KBM-7 (cell line): ENCODE measurements at regions not wholly inside any gene's neighbourhood (a gene's known extent, or its start where the extent isn't known, plus 50 kb on each side); places are given as distances from the start of the nearest gene placed in this dataset.

Experiments used
- DNase-seq: peaks from one replicate; pipeline ENCODE4 v3.0.0-alpha.2; 2015
- in situ Hi-C: fragments of 300-500 bp; cut with MboI; formaldehyde crosslinking; loops from 2 replicates; pipeline ENCODE4 v1.14.3; 2020; ENCODE audit warnings: low sequenced_read_pairs, low pct_unique_long_range_greater_than_20kb, mixed read lengths

GRCh38 chr2:19846567-19846966 lies 55.2 kb downstream of the TTC32 start:
- in situ Hi-C loops: no loop called here
- DNase-seq: no peak

GRCh38 chr2:19846030-19846429 lies 55.8 kb downstream of the TTC32 start:
- DNase-seq: no peak
- in situ Hi-C loops: no loop called here

- in situ Hi-C loops: no loop called here
- DNase-seq: no peak
Measured at GRCh38 chr2:19845323-19845920, 56.4 kb downstream of the TTC32 start.

DNA sequence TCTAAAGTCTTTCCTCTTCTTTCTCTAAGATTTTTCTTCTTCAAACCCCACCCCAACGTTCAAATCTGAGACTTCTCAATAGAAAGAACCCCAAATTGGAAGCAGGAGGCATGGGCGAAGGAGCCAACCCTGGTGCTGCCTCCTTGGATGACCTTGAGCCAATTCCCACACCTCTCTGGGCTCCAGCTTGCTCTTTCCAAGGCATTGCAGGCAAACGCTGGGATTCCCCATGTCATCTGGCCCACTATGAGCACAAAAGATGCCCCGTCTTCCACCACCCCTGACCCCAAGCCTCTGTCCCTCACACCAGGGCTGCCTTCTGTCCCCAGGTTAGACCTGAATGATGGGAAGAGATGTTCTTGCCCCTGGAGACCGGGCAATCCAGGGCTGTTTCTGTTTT lies 57.0 kb downstream of the TTC32 start:
- no peak for DNase-seq
- in situ Hi-C loops: no loop called here

DNA sequence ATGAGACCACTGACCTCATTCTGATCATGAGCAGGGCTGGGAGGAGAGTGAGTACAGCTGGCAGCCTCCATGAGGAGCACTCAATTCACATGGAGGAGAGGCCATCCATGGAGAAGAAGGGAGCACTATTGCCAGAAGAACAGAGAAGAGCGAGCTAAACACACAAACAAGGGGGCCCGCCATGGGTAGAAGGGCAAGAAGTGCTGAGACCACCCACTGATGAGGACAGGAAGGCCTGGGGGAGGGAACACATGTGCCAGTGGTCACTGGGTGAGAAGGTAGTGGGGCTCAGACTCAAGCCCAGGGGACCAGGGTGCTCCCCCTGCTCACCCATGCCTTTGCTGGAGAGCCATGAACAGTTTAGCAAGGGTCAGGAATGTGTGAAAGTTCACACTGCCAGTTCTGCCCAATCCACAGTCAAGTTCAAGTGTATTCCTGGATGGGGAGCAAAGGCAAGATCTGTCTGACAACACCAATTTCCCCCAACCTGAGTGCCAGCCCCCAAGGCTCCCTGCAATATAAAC lies 57.7 kb downstream of the TTC32 start:
- DNase-seq: no peak
- in situ Hi-C loops: no loop called here

DNA sequence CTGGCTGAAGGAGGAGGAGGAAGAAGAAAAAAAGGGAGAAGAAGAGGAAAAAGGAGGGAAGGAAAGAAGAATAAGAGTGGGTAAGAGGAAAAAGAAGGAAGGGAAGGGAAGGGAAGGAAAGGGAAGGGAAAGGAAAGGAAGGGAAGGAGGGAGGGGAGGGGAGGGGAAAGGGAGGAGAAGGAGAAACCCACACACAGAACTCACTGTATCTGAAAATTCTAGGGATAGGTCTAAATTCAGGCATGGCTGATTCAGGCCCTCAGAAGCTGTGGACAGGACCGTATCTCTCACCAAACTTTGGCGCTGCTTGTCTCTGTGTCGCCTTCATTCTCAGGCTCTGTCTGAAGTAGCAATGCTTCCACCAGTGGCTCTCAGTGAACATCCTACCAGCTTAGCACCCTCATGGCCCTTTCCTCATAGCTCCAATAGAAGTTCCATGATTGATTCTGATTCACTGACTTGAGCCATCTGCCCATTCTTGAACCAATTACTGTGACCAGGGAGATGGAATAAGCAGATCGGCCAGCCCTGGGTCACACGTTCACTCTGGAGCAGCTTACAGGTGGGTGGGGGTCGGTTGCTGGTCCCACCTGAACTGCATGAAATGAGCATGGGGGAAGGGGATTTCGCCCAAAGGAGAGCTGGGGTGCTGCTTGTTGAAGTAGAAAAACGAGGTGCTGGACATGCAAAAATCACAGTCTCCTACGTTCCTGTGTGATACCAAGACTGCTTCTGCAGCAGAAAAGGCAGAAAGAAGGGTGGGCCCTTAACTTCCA lies 59.7 kb downstream of the TTC32 start:
- DNase-seq: no peak
- in situ Hi-C loops: no loop called here

GRCh38 chr2:19839438-19839837 lies 62.3 kb downstream of the TTC32 start:
- DNase-seq: no peak
- in situ Hi-C loops: no loop called here

DNA sequence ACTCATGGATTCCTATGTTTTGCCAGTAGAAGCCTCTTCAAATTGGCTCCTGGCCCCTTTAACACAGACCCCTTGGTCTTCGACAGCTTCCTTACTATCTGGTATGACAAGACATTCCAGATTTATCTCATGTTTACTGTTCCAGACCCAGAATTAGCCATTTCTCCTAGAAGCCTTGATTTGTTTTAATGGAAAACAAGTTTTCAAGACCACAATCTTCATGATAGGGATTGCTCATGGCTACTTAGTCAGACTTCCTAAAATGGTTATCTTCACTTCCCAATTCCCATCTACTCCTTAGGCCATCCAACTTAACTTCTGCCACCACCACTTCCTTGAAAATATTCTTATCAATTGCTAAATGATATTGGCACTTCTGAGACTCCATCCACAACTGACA lies 63.2 kb downstream of the TTC32 start:
- in situ Hi-C loops: no loop called here
- DNase-seq: no peak

- DNase-seq: no peak
- in situ Hi-C loops: no loop called here
Measured at GRCh38 chr2:19837235-19837766, 64.5 kb downstream of the TTC32 start.

- no peak for DNase-seq
- in situ Hi-C loops: no loop called here
Measured at GRCh38 chr2:19835781-19836281, 66.0 kb downstream of the TTC32 start.

- no peak for DNase-seq
- in situ Hi-C loops: no loop called here
Measured at GRCh38 chr2:19833978-19834377, 67.8 kb downstream of the TTC32 start.

- DNase-seq: no peak
- in situ Hi-C loops: no loop called here
Measured at GRCh38 chr2:19829672-19830071, 72.1 kb downstream of the TTC32 start.

DNA sequence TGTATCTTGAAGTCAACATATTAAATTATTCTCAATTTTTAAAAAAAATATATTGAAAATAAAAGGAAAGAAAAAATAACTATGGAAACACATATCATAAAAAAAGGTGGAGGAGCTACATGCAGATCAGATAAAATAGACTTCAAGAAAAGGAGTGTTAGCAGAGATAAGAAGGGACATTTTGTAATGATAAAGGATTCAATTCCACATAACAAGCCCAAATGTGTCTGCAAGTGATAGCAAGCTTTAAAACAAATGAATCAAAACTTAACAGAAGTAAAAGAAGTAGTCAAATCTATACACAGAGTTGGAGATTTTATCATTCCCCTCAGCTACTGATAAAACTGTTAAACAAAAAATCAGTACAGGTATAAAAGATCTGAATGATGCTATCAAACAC lies 74.9 kb downstream of the TTC32 start:
- DNase-seq: no peak
- in situ Hi-C loops: no loop called here

- DNase-seq: no peak
- in situ Hi-C loops: no loop called here
Measured at GRCh38 chr2:19823507-19823906, 78.3 kb downstream of the TTC32 start.

GRCh38 chr2:19819097-19820065 lies 82.4 kb downstream of the TTC32 start:
- DNase-seq: no peak
- in situ Hi-C loops: no loop called here

- in situ Hi-C loops: no loop called here
- no peak for DNase-seq
Measured at GRCh38 chr2:19818543-19818942, 83.2 kb downstream of the TTC32 start.

GRCh38 chr2:19818039-19818438 lies 83.7 kb downstream of the TTC32 start:
- DNase-seq: no peak
- in situ Hi-C loops: no loop called here

DNA sequence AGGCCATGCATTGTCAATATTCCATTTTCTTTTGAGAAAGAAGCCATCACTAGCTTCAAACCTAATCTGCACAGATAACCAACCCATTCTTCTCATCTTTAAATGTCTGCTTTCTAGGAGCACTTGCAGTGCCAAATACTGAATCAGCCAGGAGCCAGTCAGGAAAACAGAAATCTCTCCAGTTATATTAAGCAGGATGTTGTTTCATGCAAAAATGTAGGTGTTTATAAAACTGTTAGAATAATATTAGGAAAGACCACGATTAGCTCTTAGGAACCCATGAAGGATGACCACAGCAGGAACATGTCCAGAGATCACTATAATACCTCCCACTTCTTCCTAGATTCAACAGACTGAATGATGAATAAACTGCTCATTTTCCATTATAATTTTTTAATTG lies 86.0 kb downstream of the TTC32 start:
- DNase-seq: no peak
- in situ Hi-C loops: no loop called here

DNA sequence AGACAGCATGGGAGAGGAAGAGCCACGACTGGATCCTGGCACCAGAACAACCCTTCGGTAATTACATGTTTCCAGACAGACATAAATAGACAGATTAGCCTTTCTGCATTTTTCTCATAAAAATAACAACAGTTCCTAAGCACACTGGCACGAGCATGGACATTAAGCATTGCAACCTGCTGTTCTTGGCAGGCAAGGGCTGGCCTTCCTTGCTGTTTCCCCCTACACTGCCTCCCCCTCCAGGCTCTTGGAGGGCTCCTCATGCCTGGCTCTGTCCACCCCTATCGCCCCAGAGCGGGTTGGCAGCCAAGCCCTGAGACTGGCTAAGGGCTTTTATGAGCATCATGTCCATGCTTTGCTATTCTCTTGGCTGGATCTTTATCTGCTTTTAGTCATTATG lies 89.6 kb downstream of the TTC32 start:
- in situ Hi-C loops: no loop called here
- no peak for DNase-seq
